ENCODE measurements at regions not wholly inside any gene's neighbourhood (a gene's known extent, or its start where the extent isn't known, plus 50 kb on each side); places are given as distances from the start of the nearest gene placed in this dataset.

DNA sequence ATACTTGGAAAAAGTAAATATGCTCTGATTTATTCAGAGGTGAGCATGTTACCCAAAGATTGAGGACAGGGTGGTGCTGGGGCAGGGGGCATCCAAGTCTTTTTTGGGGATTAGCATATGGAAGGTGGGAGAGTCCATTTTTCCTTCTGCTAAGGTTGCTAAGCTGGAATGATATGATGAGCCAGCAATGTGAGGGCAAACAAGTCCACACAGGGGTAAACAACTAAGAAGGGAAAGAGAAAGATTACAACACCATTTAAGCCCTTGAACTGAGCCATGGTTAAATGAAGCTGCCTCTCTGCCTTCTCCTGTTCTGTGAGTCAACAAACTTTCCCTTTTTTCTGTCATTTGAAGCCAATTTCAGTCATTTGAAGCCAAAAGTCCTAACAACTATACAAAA, 89.0 kb downstream of the RPL22L1 start:
- DNase-seq (ENCODE audit: low spot score), result no peak

GRCh38 chr3:170780471-170780870, 89.5 kb downstream of the RPL22L1 start:
- no peak for DNase-seq (ENCODE audit: low spot score)

GRCh38 chr3:170778240-170779217, 91.5 kb downstream of the RPL22L1 start:
- no peak for DNase-seq (ENCODE audit: low spot score)

GRCh38 chr3:170777564-170777926, 92.5 kb downstream of the RPL22L1 start:
- DNase-seq (ENCODE audit: low spot score), result no peak

DNA sequence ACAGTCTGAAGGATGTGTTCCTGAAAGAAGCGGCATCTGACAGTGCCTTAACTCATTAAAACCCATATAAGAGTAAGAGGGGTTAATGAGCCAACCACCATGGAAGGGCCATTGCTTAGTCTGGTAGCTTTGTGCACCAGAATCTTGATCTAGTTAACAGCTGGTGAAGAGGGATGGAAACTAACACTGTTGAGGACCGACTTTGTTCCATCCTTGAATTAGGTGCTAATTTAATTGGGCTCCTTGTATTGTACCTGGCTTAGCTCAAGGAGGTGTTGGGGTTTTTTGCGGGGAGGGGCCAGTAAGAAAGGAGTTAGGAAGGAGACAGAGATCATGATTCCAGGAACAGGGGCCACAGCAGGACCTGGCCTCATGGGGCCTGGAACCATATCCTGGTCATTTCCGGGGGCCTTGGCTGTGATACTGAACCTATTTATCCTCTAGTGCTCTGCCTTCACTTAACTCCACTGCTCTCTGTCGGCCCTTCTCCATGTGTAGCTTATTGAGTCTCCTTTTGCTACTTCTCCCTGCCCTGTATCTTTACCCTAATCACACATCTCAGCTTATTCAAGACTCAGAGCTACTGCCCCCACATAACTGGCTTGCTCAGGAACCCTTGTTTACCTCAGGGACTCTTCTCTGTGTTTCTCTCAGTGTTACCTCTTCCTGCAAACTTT, 93.0 kb downstream of the RPL22L1 start:
- DNase-seq (ENCODE audit: low spot score), result no peak

DNA sequence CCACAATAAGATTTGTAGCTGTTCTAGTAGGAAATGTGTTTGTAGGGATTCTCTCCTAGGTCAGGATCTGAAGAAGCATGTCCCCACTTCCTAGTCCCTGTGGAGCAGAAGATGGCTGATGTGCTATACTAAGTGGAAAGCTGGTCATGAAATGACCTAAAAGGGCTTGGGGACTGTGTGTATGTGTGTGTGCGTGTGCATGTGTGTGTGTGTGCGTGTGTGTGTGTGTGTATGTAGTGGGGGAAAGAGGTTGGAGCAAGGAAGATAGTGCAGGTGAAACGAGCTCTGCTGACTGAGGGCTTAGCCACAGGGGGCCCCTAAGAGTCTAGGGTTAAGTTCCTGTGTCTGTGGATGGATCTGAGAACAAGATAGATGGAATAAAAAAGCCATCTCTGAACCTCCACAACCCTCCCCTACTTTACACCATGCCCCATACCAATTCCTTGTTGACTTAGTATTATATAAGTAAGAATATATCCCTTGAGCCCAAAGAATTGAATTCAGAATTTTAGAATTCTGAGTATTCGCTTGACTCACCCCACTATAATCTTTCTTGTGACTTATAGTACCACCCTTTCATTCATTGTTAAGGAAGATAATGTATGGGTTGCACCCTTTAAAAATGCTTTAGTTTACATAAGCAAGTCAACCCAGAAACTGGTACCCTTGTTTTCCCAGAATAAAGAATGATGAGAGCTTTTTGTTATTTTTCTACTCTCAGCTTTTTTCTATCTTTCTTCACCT, 96.1 kb downstream of the RPL22L1 start:
- no peak for DNase-seq (ENCODE audit: low spot score)

DNA sequence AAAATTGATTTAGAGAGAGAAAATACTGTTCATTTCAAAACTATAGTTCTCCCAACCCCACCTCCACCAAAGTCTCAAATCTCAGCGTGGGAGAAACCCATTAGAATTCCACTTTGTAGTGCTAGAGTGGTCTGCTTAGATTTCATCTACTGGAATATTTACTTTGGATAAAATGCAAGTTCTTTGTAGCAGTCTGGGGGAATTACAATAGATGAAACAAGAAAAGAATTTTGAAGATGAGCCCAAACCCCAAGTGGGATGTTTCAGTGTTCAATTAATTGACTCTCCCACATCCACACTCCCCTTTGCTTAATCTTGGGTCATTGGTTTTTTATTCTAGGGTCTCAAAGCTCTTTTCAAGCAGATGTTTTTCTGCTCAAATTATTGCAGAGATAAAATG, 97.8 kb downstream of the RPL22L1 start:
- no peak for DNase-seq (ENCODE audit: low spot score)

DNA sequence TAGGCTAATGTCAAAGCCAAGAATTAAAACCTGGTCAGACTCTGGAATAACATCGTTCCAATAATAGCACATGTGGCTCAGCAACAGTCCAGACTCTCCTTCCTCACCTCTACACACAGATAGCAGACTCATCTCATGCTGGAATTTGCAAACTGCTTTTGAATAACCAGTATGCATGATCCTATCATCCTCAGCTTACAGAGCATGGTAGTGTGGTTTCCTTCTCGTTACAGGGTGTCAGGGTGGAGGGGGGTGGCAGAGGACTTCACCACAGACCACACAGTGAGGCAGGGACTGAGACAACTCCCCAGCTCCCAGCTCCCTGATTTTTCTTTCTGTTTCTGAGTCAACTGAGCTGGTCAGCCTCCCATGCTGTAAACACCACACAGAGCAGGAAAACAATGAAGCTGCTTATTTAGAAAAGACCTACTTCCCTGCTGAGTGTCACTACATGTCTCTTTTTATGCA, 101.6 kb downstream of the RPL22L1 start:
- peak; percentile 18 for DNase-seq (ENCODE audit: low spot score)

GRCh38 chr3:170767576-170767941, 102.4 kb downstream of the RPL22L1 start:
- DNase-seq (ENCODE audit: low spot score), result no peak

DNA sequence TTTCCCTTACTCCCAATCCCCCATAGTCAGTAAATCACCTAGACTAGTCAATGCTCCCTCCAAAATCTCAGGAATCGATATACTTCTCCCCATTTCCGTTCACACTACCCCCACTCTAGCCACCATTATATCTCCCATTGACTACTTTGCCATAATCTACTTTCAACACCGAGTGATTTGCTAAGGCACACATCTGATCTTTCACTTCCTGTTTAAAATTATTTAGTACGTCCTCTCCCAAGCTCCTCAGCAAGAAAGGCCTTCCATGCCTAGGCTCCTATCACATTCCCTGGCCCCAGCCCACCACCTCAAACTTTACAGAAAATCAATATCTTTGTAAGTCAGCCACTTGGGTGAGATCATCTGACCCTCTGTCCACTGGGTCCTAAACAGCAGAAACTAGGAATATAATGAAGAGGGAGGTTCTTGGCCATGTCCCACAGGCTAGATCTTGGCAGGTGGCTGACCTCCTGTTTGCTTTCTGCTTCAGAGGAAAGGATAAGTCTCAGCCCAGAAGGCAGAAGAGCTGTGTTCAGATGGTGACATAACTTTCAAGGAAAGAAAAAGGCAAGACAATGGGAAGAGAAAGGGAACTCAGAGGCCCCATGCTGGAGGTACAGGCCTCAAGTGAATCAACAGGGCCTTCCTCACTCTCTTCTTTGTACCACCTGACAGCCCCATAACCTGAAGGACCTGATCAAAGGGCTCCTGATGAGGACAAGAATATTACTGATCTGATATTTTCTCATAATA, 103.0 kb downstream of the RPL22L1 start:
- DNase-seq (ENCODE audit: low spot score), result no peak

GRCh38 chr3:170766253-170766652, 103.7 kb downstream of the RPL22L1 start:
- no peak for DNase-seq (ENCODE audit: low spot score)

DNA sequence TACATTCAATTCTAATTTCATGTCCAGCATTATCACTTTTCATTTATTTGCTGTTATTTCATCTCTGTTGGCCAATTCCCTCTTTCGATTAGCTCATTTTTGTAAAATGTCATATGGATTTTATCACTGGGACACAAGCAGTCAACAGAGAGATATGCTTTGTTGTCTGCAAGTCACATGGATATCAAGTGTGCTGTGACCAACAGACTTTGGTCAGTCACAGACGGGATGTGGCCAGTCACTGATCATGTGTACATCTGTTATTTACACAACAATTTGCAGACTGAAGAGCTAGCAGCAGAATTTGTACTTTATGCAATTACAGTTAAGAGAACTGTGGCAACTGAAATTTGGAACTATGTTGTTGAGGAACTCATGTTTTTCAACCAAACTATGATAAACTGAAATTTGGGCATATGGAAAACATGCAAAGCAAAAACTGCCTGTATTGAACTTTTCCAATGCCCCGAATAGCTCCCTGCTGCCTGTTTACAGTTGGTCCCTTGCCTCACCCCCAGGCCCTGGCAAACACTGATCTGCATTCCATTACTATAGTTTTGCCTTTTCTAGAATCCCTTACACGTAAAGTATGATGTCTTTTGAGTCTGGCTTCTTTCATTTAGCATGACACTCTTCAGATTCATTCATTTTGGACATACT, 104.4 kb downstream of the RPL22L1 start:
- no peak for DNase-seq (ENCODE audit: low spot score)

DNA sequence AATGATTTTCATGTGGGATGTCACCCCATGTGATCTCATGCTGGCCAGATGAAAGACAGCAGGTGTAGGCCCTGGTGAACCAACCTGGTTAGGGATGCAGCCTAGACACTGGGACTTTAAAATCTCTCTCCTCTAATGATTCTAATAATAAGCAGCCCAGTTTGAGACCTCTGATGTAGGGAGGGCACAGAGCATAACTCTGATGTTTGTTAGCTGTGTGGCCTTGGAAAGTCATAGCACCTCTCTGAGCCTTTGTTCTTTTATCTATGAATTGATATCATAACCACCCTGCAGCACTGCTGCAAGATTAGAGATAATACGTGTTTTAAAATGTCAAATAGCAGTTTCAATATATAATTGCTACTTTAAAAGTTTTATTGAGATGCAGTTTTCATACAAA, 106.0 kb downstream of the RPL22L1 start:
- no peak for DNase-seq (ENCODE audit: low spot score)

DNA sequence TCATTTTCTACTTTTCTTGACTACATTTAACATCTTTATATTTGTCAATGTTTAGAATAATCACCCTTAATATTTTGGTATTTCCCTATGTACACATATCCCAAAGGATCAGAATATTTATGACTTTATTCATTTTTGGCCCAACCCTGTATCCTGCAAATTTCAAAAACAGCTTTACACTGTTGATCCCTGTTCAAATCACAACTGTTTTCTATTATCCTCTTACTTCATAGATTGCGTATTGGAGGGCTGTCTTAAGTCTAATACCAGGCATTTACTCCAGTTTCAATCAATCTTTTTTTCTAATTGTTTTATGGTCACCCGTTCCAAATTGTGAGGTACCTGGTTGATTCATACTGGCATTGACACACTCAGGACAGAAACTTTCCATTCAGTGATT, 107.9 kb downstream of the RPL22L1 start:
- DNase-seq (ENCODE audit: low spot score), result no peak

DNA sequence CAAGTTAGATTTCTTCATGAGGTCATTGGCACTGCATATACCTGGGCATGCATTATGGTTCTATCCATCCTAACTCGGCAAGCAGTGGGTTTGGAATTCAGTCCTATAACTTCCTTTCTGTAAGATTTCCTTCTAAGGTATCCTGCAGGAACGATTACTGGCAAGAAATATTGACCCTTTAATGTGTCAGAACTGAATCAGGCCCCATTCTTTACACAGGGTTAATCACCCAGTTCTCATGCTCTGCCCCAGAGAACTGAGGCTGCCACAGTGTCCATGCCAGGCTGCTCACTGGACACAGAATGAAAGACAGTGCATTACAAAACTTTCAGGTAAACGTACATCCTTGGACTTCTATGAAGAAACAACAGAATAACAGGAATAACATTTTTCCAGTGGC, 108.9 kb downstream of the RPL22L1 start:
- no peak for DNase-seq (ENCODE audit: low spot score)

DNA sequence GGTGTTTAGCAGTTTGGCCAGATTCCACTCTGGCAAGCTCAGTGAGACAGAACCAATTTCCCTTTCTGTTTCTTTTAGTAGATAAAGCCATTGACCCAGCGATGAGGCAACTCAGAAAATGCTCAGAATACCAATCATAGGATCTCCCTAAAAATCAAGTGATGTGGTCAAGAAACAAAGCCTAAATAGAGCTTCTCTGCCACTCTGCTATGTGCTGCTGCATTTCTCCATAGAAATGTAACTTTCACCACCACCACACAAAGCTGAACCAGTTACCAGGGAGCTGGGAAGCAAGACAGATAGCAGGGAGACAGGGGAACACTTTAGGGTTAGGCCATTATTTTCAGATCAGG, 109.8 kb downstream of the RPL22L1 start:
- DNase-seq (ENCODE audit: low spot score), result no peak

- DNase-seq (ENCODE audit: low spot score), result no peak
Observed at GRCh38 chr3:170759511-170760173, 110.4 kb downstream of the RPL22L1 start.

DNA sequence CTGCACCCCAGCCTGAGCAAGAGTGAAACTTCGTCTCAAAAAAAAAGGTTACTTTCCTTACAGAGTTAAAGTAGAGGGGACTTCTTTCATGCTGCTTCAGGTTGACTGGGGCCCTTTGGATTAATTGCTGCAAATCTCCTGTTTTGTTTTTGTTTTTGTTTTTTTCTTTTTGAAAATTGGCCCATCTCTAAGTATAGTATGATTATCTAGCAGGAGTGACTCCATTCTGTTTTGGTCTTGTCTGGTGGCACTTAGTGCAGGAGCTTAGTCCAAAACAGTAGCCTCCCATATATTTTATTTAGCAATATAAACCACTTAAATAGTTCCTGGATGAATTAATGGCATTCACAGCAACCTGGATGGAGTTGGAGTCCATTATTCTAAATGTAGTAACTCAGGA, 113.0 kb downstream of the RPL22L1 start:
- DNase-seq (ENCODE audit: low spot score), result no peak

GRCh38 chr3:170754311-170754693, 115.7 kb downstream of the RPL22L1 start:
- no peak for DNase-seq (ENCODE audit: low spot score)

GRCh38 chr3:170753421-170754310, 116.3 kb downstream of the RPL22L1 start:
- peak; percentile 75 for DNase-seq (ENCODE audit: low spot score)

Data from COLO829 (cell line).